ENCODE measurements at regions not wholly inside any gene's neighbourhood (a gene's known extent, or its start where the extent isn't known, plus 50 kb on each side); places are given as distances from the start of the nearest gene placed in this dataset.

DNA sequence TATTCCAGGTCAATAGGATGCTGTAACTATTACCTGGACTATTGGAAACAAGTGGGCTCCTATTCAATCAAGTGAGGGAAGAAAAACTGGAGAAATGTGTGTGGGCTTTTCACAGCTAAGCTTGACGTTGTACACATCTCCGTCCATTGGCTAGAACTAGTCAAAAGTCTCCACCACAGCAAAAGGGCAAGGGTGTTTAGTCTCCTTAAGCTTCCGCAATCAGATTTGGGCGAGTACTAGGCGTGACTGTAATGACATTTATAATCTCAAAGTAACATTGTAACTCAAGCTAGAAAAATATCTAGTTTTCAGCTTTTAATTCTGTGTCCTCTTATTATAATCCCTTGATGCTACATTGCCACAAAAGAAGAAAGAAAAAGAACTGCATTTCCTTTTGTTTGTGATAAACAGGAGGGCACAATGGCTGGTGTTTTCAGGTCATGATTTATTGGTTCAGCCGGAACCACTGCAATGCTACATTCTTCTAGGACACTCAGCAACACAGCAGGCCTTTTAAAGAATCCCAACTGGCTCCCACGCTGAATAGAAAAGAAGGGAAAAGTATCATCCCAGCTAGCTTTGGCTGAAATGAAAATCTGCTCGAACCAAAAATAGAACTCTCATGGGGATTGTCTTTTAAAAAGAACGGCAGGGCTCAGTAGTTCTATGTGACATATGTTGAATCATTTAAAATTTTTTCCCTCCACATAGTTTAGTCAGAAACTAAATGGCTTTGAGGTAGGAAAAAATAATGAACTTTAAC lies 387.7 kb downstream of the BTBD3 start:
- H3K4me3 ChIP-seq (ENCODE audit: low read depth in 1 of 2, low read length in 2 of 2): no peak overlapping the region
- no peak overlapping the region for H3K9ac ChIP-seq (ENCODE audit: low read length)
- H3K27me3 ChIP-seq (ENCODE audit: control insufficient read depth in 1 of 2, insufficient read depth in 2 of 2, low read length in 2 of 2): no peaks in the 10 kb centered on the region
- no peaks in the 10 kb centered on the region for H3K9me3 ChIP-seq (ENCODE audit: low read length)
- H3K36me3 ChIP-seq (ENCODE audit: insufficient read depth, low read length): no peaks in the 10 kb centered on the region
- H3K4me1 ChIP-seq (ENCODE audit: insufficient read depth, low read length): peaks cover 8% of the 10 kb centered on the region
- H3K27ac ChIP-seq (ENCODE audit: low read depth, low read length): no peak overlapping the region

DNA sequence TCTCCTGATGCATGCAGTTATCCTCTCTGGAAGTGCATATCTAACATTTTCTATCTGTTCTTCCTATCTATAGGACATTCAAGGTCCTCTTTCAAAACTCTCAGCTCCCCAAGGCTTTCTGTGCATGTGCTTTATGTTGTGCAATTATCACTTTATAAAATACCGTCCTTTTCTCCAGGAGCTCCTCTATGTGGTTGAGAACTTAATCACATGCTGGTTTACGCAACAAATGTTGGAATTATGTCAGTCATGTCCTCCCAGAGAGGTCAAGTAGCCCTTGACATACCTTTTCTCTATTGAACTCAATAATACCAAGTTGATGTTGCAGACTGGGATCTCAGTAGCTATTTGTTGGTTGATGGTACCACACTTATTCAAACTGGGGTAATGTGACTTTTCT lies 388.4 kb downstream of the BTBD3 start:
- H3K4me3 ChIP-seq (ENCODE audit: low read depth in 1 of 2, low read length in 2 of 2): no peak overlapping the region
- H3K9me3 ChIP-seq (ENCODE audit: low read length): no peaks in the 10 kb centered on the region
- no peak overlapping the region for H3K27ac ChIP-seq (ENCODE audit: low read depth, low read length)
- no peak overlapping the region for H3K9ac ChIP-seq (ENCODE audit: low read length)
- H3K27me3 ChIP-seq (ENCODE audit: control insufficient read depth in 1 of 2, insufficient read depth in 2 of 2, low read length in 2 of 2): no peaks in the 10 kb centered on the region
- no peaks in the 10 kb centered on the region for H3K36me3 ChIP-seq (ENCODE audit: insufficient read depth, low read length)
- peaks cover 8% of the 10 kb centered on the region for H3K4me1 ChIP-seq (ENCODE audit: insufficient read depth, low read length)

DNA sequence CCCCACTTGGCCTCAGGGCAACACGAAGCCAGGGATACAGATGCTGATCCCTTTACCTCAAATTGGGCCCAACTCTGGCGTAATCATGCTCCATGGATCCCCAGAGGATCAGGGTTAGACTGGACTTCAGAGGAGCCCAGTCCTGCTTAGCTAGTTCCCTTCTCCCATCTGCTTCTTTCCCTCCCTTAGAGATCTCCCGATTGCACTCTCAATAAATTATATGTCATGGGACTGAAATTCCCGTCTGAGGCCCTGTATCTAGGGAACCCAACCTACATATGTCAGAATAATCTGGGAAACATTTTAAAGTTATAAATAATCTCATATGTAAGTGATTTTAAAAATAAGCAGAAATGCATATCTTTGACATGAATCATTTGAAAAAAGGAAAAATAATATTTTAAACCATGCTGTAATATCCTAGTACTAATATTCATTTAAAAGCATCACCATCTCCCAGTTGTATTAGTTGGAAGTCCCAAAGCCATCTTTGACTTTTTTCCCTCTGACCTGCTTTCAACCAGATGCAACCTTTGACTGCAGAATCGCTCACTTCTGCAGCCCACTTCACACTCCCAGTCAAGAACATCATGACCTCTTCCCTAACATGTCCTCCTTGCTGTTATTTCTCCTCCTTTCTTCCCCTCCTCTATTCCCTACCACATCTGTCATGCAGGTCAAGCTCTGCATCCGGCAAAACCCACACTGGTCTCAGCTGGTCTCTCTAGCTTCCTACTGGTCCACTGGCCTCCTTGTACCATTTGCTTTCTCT lies 393.6 kb downstream of the BTBD3 start:
- Histone ChIP-seq H3K36me3 (ENCODE audit: insufficient read depth, low read length) (no peaks in the 10 kb centered on the region), H3K9me3 (ENCODE audit: low read length) (no peaks in the 10 kb centered on the region), H3K27me3 (ENCODE audit: control insufficient read depth in 1 of 2, insufficient read depth in 2 of 2, low read length in 2 of 2) (no peaks in the 10 kb centered on the region), H3K4me1 (ENCODE audit: insufficient read depth, low read length) (no peaks in the 10 kb centered on the region), H3K27ac (ENCODE audit: low read depth, low read length) (no peak overlapping the region), H3K4me3 (ENCODE audit: low read depth in 1 of 2, low read length in 2 of 2) (no peak overlapping the region), H3K9ac (ENCODE audit: low read length) (no peak overlapping the region)

DNA sequence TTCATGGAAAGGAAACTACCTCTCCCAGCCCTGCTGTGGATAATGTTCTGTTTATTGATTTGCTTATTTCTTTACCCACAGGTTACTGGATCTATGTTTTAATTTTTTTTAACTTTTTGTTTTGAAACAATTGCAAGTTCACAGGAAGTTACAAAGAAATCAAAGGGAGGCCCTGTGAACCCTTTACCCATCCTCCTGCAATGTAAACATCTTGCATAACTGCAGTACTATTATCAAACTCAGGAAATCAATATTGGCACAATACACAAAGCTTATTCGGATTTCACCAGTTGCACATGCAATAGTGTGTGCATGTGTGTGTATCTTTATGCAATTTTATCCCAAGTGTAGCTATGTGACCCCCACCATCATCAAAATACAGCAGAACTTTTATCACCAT lies 398.0 kb downstream of the BTBD3 start:
- no peaks in the 10 kb centered on the region for H3K27me3 ChIP-seq (ENCODE audit: control insufficient read depth in 1 of 2, insufficient read depth in 2 of 2, low read length in 2 of 2)
- no peak overlapping the region for H3K27ac ChIP-seq (ENCODE audit: low read depth, low read length)
- no peak overlapping the region for H3K4me3 ChIP-seq (ENCODE audit: low read depth in 1 of 2, low read length in 2 of 2)
- H3K9me3 ChIP-seq (ENCODE audit: low read length): no peaks in the 10 kb centered on the region
- no peaks in the 10 kb centered on the region for H3K4me1 ChIP-seq (ENCODE audit: insufficient read depth, low read length)
- no peaks in the 10 kb centered on the region for H3K36me3 ChIP-seq (ENCODE audit: insufficient read depth, low read length)
- no peak overlapping the region for H3K9ac ChIP-seq (ENCODE audit: low read length)

DNA sequence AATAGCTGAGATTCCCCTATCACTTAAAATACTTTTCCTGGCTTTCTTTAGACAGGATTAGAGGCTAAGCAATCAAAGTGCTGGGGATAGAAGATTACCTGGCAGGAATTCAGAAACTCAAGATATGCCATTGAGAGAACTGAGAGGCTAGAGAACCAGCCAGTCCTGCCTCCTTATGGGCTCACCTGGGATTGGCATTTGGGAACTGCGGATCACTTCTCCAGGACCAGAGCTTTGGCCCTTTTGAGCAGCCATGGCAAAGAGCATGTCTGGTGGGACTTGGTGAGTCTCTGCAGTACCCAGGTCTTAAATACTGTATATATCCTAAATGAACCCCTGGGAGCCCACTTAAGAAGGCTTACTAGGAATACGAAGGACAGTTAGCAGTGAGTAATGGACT lies 399.1 kb downstream of the BTBD3 start:
- Histone ChIP-seq H3K4me1 (ENCODE audit: insufficient read depth, low read length) (no peaks in the 10 kb centered on the region), H3K27ac (ENCODE audit: low read depth, low read length) (no peak overlapping the region), H3K9me3 (ENCODE audit: low read length) (no peaks in the 10 kb centered on the region), H3K9ac (ENCODE audit: low read length) (no peak overlapping the region), H3K27me3 (ENCODE audit: control insufficient read depth in 1 of 2, insufficient read depth in 2 of 2, low read length in 2 of 2) (no peaks in the 10 kb centered on the region), H3K36me3 (ENCODE audit: insufficient read depth, low read length) (no peaks in the 10 kb centered on the region), H3K4me3 (ENCODE audit: low read depth in 1 of 2, low read length in 2 of 2) (no peak overlapping the region)

DNA sequence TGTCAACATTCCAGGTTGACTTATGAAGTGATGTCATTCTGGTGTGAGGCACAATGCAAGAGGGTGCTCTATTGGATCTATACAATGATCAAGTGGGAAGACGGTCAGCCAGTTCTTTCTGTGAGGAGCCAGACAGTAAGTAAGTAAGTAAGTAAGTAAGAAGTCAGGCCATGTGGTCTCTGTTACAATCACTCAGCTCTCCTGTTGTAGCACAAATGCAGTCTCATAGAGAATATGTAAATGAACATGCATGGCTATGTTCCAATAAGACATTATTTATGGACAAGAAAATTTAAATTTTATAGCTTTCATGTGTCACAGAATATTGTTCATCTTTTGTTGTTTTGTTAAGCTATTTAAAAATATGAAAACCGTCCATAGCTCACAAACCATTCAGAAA lies 399.7 kb downstream of the BTBD3 start:
- no peaks in the 10 kb centered on the region for H3K27me3 ChIP-seq (ENCODE audit: control insufficient read depth in 1 of 2, insufficient read depth in 2 of 2, low read length in 2 of 2)
- H3K9me3 ChIP-seq (ENCODE audit: low read length): no peaks in the 10 kb centered on the region
- H3K9ac ChIP-seq (ENCODE audit: low read length): no peak overlapping the region
- no peak overlapping the region for H3K4me3 ChIP-seq (ENCODE audit: low read depth in 1 of 2, low read length in 2 of 2)
- no peaks in the 10 kb centered on the region for H3K4me1 ChIP-seq (ENCODE audit: insufficient read depth, low read length)
- no peaks in the 10 kb centered on the region for H3K36me3 ChIP-seq (ENCODE audit: insufficient read depth, low read length)
- no peak overlapping the region for H3K27ac ChIP-seq (ENCODE audit: low read depth, low read length)

DNA sequence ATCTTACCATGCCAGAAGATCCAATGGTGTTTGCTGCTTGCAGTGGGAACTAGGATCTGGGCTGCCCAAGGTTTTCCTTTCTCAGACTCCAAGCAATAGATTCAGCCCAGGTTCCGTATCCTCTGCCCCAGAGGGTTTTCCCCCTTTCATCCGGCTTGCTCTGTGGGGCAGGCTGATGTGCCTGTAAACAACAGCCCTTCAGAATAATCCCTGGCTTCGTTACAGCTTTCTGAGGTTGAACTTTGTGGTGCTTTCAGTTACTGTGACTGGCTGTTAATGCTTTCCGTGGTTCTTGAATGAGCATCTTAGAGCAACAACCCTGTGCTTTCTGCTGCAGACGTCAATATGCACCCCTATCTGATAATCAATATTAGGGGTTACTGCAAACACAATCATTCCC lies 400.4 kb downstream of the BTBD3 start:
- H3K27me3 ChIP-seq (ENCODE audit: control insufficient read depth in 1 of 2, insufficient read depth in 2 of 2, low read length in 2 of 2): no peaks in the 10 kb centered on the region
- H3K4me1 ChIP-seq (ENCODE audit: insufficient read depth, low read length): no peaks in the 10 kb centered on the region
- no peak overlapping the region for H3K27ac ChIP-seq (ENCODE audit: low read depth, low read length)
- no peak overlapping the region for H3K9ac ChIP-seq (ENCODE audit: low read length)
- no peaks in the 10 kb centered on the region for H3K9me3 ChIP-seq (ENCODE audit: low read length)
- no peak overlapping the region for H3K4me3 ChIP-seq (ENCODE audit: low read depth in 1 of 2, low read length in 2 of 2)
- no peaks in the 10 kb centered on the region for H3K36me3 ChIP-seq (ENCODE audit: insufficient read depth, low read length)

DNA sequence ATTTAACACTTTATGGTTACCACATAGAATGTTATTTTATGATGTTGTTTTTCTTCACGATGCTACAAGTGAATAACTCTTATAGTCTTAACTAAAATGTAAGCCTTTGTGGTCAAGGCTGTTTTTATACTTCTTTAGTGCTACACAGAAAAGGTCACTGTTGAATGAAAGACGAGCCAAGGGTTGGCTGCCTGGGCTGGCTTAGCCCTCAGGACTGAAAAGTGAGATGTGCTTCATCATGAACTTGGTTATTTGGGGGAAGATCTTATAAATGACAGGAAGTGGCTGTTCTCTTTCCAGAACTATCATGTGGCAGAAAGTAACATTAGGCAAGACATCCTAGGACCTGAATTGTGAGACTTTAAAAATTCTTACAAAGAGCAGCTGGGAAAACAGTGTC lies 404.0 kb downstream of the BTBD3 start:
- Histone ChIP-seq H3K9ac (ENCODE audit: low read length) (no peak overlapping the region), H3K4me1 (ENCODE audit: insufficient read depth, low read length) (no peaks in the 10 kb centered on the region), H3K27me3 (ENCODE audit: control insufficient read depth in 1 of 2, insufficient read depth in 2 of 2, low read length in 2 of 2) (no peaks in the 10 kb centered on the region), H3K4me3 (ENCODE audit: low read depth in 1 of 2, low read length in 2 of 2) (no peak overlapping the region), H3K27ac (ENCODE audit: low read depth, low read length) (no peak overlapping the region), H3K9me3 (ENCODE audit: low read length) (no peaks in the 10 kb centered on the region), H3K36me3 (ENCODE audit: insufficient read depth, low read length) (no peaks in the 10 kb centered on the region)

DNA sequence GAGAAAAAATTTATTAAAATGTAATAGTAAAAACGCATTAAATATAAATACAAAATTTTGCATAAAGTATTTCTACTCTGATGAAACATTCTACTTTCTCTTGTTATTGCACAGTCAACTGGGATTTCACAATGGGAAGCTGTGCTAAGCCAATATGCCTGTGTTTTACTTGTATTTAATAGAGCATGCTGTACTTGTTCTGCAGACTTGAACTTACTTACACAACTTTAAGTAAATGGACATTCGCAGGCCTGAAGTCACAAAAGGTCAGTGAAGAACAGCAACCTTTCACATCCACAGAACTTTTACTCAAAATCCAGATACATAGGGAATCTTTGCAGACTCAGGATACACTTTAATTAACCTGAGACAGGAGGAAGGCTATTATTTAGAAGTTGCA lies 409.5 kb downstream of the BTBD3 start:
- H3K36me3 ChIP-seq (ENCODE audit: insufficient read depth, low read length): no peaks in the 10 kb centered on the region
- no peak overlapping the region for H3K27ac ChIP-seq (ENCODE audit: low read depth, low read length)
- no peak overlapping the region for H3K4me3 ChIP-seq (ENCODE audit: low read depth in 1 of 2, low read length in 2 of 2)
- H3K9me3 ChIP-seq (ENCODE audit: low read length): no peaks in the 10 kb centered on the region
- no peaks in the 10 kb centered on the region for H3K4me1 ChIP-seq (ENCODE audit: insufficient read depth, low read length)
- no peaks in the 10 kb centered on the region for H3K27me3 ChIP-seq (ENCODE audit: control insufficient read depth in 1 of 2, insufficient read depth in 2 of 2, low read length in 2 of 2)
- no peak overlapping the region for H3K9ac ChIP-seq (ENCODE audit: low read length)

DNA sequence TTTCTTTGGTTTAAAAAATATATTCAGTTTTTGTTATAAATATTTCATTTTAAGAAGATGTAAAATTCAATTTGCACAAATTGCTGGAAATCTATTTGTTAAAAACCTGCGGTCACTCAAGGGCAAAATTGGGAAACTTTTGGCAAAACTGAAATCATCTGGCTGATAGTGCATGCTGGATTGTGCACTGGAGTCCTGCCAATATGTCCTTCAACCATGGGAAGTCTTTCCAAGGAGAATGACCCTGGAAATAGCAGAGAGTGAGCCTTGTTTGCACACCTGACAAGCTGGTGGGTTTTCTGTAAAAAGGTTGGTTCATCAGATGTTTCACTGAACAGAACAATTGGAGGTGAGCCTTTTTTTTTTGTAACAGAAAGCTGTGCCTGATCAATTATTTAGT lies 413.5 kb downstream of the BTBD3 start:
- no peaks in the 10 kb centered on the region for H3K4me1 ChIP-seq (ENCODE audit: insufficient read depth, low read length)
- no peaks in the 10 kb centered on the region for H3K9me3 ChIP-seq (ENCODE audit: low read length)
- no peak overlapping the region for H3K4me3 ChIP-seq (ENCODE audit: low read depth in 1 of 2, low read length in 2 of 2)
- no peaks in the 10 kb centered on the region for H3K27me3 ChIP-seq (ENCODE audit: control insufficient read depth in 1 of 2, insufficient read depth in 2 of 2, low read length in 2 of 2)
- H3K27ac ChIP-seq (ENCODE audit: low read depth, low read length): no peak overlapping the region
- H3K9ac ChIP-seq (ENCODE audit: low read length): no peak overlapping the region
- no peaks in the 10 kb centered on the region for H3K36me3 ChIP-seq (ENCODE audit: insufficient read depth, low read length)

DNA sequence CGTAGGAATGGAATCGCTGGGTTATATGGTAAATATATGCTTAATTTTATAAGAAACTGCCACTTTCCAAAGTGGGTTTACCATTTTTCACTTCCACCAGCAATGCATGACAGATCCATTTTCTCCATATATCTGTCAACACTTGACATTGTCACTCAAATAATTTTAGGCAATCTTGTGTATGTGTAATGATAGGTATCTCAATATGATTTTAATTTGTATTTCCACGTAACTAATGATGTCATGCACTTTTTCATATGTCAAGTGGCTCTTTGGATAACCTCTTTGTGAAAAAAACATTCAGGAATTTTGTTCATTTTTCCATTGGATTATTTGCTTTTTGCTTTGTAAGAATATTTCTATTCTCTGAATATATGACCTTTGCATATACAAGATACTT lies 419.9 kb downstream of the BTBD3 start:
- no peaks in the 10 kb centered on the region for H3K27me3 ChIP-seq (ENCODE audit: control insufficient read depth in 1 of 2, insufficient read depth in 2 of 2, low read length in 2 of 2)
- no peak overlapping the region for H3K4me3 ChIP-seq (ENCODE audit: low read depth in 1 of 2, low read length in 2 of 2)
- no peaks in the 10 kb centered on the region for H3K36me3 ChIP-seq (ENCODE audit: insufficient read depth, low read length)
- H3K27ac ChIP-seq (ENCODE audit: low read depth, low read length): no peak overlapping the region
- no peak overlapping the region for H3K9ac ChIP-seq (ENCODE audit: low read length)
- H3K9me3 ChIP-seq (ENCODE audit: low read length): no peaks in the 10 kb centered on the region
- no peaks in the 10 kb centered on the region for H3K4me1 ChIP-seq (ENCODE audit: insufficient read depth, low read length)

DNA sequence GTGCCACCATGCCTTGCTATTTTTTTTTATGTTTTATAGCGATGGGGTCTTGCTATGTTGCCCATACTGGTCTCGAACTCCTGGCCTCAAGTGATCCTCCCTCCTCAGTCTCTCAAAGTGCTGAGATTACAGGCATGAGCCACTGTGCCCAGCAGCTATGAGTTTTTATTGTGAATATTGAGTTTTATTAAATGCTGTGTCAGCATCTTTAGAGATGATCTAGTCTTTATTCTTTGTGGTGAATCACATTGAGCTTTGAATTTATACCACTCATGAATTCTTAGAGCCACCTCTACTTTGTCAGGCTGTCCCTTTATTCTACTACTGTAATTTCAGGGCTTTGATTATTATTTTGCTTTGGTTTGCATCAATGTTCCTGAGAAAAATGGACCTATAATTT lies 428.3 kb downstream of the BTBD3 start:
- H3K27me3 ChIP-seq (ENCODE audit: control insufficient read depth in 1 of 2, insufficient read depth in 2 of 2, low read length in 2 of 2): no peaks in the 10 kb centered on the region
- H3K36me3 ChIP-seq (ENCODE audit: insufficient read depth, low read length): no peaks in the 10 kb centered on the region
- no peaks in the 10 kb centered on the region for H3K9me3 ChIP-seq (ENCODE audit: low read length)
- no peak overlapping the region for H3K9ac ChIP-seq (ENCODE audit: low read length)
- no peaks in the 10 kb centered on the region for H3K4me1 ChIP-seq (ENCODE audit: insufficient read depth, low read length)
- no peak overlapping the region for H3K4me3 ChIP-seq (ENCODE audit: low read depth in 1 of 2, low read length in 2 of 2)
- no peak overlapping the region for H3K27ac ChIP-seq (ENCODE audit: low read depth, low read length)

Measured in muscle layer of colon (tissue), 2 donors.